ENCODE measurements at regions not wholly inside any gene's neighbourhood (a gene's known extent, or its start where the extent isn't known, plus 50 kb on each side); places are given as distances from the start of the nearest gene placed in this dataset.
"Not testable (repeated sequence)": the region's sequence is repeated elsewhere in the genome, so short reads cannot be mapped to it uniquely, and the experiment has no call there.

DNA sequence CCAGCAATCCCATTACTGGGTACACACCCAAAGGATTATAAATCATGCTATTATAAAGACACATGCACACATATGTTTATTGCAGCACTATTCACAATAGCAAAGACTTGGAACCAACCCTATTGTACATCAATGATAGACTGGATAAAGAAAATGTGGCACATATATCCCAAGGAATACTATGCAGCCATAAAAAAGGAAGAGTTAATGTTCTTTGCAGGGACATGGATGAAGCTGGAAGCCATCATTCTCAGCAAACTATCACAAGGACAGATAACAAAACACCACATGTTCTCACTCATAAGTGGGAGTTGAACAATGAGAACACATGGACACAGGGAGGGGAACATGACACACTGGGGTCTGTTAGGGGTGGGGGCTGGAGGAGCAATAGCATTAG, 177.2 kb upstream of the TBX18 start:
- ATAC-seq; DNase-seq (ENCODE audit: missing footprints); intact Hi-C loops (cut with DNase I): not testable (repeated sequence)

DNA sequence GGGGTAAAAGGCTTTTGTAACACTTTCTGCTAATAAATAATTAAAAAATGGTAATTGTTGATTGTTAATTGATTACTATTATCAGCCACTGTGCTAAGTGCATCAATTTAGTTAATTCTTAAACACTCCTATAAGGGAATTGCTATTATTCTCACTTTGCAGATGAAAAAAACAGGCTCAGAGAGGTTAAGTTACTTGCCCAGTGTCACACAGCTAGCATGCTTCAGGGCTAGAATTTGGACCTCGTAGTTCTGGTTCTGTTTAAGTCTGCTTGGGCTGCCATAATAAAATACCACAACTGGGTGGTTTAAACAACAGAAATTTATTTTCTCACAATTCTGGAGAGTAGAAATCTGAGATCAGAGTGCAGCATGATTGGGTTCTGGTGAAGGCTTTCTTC, 164.8 kb upstream of the TBX18 start:
- no peak for DNase-seq (ENCODE audit: missing footprints)

DNA sequence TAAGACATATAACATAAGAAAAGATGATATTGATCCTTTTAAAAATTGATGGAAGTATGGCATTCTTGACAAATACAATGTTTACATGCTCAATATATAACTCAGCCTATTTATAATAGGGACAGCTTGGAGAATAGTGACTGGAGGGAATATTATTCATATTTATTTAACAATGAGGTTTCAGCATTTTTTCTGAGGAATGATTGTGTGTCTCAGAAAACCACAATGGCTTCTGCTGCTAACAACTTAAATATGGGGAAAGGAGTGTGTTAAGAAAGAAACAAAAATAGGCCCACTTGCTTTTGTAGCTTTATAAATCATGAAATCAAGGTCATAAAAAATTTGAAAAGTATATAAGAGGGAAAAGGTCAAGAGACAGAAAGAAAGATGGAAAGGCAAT, 163.2 kb upstream of the TBX18 start:
- DNase-seq (ENCODE audit: missing footprints): no peak
- ATAC-seq: no peak
- intact Hi-C loops (cut with DNase I): no loop called here

More for the DNA sequence above, 164.8 kb upstream of the TBX18 start:
- intact Hi-C loops (cut with DNase I): no loop called here
- ATAC-seq: no peak

DNA sequence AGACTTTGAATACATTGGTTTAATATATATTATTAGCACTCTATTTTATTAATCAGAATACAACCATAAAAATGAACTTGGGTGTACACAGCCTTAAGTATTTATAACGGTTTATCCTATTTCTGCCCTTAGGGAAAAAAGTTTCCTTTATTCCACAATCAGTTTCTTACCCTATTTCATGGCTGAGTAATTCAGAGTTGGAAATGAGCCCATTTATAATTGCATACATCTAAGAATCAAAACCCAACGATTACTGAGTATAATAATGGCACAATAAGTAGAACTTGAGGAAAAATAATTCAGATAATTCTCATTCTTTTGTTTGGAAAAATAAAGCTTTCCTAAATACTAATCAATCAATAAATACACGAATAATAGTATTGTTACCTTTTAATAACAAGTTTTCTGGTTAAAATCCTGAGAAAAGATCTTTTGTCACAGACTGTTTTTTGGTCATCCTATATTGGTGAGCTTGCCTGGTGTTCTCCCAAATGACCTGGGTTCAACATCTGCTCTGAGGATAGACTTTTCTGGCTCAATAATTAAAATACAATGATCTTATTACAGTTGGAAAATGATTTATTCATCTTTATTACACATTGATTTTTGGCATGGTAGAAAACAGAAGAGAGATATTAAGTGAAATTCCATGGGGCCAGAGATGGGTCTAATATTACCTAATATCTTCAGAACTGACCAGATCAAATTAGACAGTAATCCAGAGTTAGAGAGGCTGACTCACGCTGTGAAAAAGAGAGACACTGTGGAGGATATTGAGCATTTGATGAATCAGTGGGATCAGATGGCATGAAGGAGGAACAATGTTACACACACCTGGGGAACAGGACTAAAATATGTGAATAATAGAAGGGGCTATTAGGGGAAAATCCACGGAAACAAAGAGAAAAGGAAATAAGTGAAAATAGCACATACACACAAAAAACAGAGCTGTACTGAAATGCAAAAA, 162.1 kb upstream of the TBX18 start:
- intact Hi-C loops (cut with DNase I): no loop called here
- DNase-seq (ENCODE audit: missing footprints) (no peak), ATAC-seq (no peak)

DNA sequence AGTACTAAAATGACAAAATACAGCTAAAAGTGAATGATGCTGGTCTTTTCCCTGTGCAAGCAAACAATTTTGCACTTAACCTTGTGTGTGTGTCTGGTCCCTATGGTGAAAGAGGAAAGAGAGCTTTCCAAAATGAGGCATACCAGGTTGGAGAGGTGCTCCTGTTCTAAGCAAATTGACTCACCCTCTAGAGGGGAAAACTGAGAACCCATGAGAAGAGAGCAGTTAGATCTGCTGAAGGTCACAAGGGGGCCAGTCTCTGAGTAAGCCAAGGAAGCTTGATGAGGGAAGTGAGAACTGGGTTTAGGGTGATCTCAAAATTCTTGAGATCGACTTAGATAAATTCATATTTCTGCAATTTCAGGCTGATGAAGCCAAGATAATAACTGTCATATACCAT, 157.5 kb upstream of the TBX18 start:
- ATAC-seq: no peak
- intact Hi-C loops (cut with DNase I): no loop called here
- DNase-seq (ENCODE audit: missing footprints): no peak

DNA sequence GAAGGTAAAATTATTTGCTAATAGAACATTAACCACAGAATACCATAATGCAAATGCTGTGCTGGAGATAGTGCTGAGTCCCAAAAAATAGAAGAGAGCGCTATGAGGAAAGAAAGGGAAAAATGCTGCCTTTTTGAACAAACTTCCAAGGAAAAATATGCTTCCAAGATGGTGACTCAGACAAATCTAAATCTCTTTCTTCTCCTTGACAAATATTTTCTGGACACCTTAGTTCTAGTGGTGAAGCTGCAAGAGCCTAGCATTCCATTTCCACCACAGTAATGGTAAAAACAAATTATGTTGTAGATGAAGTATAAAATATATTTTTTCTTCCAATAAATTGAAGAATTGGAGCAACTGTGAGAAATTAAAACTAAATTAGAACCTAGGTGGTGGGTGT, 155.6 kb upstream of the TBX18 start:
- intact Hi-C loops (cut with DNase I): no loop called here
- no peak for DNase-seq (ENCODE audit: missing footprints)
- no peak for ATAC-seq

DNA sequence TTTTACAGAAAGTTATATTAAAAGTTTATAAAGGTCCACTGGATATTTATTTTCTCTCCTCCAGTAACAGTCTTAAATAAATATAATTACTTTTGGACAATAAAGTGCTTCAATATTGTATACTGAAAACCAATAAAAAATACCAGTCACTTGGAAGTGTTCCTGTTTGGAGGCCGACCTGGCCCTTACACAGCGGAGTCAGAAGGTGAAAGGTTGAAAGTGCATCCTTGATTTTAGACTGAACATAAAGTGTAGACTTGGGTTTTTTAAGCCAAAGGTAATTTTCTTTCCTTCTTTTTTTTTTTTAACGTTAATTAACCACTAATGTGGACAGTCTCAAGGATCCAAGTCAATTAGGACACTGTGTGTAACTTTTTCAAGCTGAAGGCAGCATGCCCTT, 152.3 kb upstream of the TBX18 start:
- DNase-seq (ENCODE audit: missing footprints) (no peak), ATAC-seq (no peak)
- intact Hi-C loops (cut with DNase I): no loop called here

DNA sequence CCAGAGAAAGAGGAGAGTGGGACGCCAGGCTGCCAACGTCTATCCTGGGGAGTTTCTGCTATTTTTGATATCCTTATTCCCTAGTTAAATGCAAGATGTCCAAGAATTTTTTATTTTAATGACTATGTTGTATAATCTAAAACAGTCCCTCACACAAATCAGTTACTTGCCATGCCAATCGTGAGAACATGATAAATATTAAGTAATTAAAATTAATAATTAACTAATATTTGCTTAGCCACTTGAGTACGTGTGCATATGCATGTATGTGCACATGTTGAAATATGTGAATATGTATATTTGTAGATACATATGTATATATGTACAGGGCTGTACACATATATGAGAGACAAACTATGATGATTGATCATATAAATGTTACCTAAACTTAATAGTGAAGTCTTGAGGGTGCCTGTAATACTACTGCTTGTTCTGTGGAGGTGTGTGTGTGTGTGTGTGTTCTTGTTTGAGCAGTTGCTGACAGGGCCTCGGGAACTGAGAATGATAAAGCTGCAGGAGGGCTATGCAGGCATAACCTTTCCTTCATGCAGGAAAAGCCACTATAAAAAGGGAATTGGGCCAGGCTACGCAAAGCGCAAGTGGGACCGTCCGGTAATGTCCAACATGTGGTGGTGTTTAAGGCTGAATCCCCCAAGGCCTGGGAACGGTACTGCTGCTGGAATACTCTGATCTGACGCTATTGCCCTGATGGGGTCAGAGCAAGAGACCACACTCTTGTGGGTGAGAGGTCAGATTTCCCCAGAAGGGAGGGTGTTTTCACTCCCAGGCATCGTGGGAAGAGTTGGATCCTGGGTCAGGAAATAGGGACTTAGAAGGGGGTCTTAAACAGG, 148.3 kb upstream of the TBX18 start:
- intact Hi-C loops (cut with DNase I): no loop called here
- ATAC-seq (no peak), DNase-seq (ENCODE audit: missing footprints) (no peak)

DNA sequence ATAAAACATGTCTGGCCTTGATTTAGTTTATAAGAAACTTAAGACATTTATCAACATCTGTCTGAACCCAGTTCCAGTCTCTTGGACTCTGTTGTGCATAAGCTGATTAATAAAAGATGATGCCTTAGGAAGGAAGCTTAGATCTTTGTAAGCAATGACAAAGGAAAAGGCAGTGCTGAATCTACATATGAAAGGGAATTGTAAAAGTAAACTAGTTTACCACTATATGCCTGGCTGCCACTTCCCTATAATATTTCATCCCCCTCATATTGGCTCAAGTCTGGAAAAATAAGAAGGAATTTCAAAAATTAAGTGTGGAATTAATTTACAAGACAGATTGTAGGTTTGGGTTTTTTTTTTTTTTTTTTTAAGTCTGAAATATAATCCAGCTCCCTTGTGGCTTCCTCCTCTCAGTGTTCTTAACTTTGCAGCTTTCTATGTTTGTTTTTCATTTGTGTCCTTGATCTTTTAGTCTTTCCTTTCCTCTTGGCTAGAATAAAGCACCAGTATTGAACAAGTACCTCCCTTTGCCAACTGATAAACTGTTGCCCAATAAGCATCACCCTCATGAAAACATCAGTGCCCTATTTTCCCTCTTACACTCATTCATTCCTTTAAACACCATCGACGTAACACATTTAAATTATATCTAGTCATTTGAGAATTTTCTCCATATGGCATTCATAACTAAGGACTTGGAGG, 146.7 kb upstream of the TBX18 start:
- intact Hi-C loops (cut with DNase I): no loop called here
- DNase-seq (ENCODE audit: missing footprints) (no peak), ATAC-seq (no peak)

DNA sequence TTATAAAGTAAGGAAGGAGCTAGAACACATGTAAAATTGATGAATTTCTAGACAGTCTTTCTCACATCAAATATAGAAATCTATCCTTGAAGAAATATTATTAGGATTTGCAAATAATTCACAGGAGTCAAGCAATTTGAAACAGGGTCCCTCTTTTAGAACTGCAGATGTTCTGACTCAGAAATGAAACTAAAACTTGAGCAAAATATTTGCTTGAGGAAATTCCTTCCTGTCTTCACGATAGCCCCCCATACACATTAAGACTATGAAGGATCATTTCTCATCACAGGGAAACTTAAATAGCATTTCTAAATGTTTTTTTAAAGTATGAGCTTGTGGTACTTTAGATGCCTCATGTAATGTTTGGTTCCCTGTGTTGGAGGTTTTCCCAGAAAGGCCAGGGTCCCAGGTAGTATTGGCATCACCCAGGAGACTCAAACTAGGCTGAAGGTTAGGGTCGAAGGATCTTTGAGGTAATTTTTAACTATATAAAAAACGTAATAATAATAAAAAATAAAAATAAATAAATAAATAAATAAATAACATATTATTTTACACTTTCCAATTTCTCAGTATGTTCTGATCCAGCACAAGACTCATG, 144.0 kb upstream of the TBX18 start:
- intact Hi-C loops (cut with DNase I): no loop called here
- no peak for ATAC-seq
- DNase-seq (ENCODE audit: missing footprints): no peak

DNA sequence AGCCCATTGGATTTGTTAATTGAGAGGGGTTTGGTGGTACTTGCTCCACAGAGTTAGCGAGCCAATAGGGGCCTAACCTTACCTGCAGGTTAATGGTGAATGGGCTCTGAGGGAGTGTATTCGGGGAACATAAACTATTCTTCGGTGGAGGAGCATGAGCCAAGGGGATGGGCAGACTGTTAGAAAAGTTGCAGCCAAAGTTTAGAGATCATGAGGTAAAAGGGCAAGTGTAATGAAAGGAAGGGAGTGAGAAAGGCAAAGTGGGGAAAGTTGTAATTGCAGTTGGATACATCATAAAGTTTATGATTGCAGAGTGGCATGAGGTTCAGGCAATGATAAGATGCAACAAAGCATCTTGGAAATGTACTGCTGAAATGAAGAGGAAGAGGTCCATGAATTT, 142.1 kb upstream of the TBX18 start:
- DNase-seq (ENCODE audit: missing footprints) (no peak), ATAC-seq (no peak)
- intact Hi-C loops (cut with DNase I): no loop called here

DNA sequence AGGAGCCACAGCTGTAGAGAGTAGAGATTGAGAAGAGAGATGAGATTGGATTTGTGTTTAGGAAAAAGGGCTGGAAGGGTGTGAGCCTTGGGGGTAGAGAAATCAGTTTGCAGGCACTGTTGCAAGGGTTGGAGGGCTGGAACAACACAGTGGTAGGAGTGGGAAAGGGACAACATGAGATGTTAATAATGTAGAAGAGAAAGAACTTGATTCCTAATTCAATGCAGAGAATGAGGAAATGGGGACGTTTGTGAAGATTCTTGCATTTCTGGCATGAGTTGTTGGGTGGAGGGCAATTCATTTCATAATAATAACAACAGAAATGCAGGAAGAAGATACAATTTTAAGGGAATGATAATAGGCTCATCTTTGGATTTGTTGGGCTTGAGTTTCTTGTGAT, 141.4 kb upstream of the TBX18 start:
- no peak for DNase-seq (ENCODE audit: missing footprints)
- ATAC-seq: no peak
- intact Hi-C loops (cut with DNase I): no loop called here

DNA sequence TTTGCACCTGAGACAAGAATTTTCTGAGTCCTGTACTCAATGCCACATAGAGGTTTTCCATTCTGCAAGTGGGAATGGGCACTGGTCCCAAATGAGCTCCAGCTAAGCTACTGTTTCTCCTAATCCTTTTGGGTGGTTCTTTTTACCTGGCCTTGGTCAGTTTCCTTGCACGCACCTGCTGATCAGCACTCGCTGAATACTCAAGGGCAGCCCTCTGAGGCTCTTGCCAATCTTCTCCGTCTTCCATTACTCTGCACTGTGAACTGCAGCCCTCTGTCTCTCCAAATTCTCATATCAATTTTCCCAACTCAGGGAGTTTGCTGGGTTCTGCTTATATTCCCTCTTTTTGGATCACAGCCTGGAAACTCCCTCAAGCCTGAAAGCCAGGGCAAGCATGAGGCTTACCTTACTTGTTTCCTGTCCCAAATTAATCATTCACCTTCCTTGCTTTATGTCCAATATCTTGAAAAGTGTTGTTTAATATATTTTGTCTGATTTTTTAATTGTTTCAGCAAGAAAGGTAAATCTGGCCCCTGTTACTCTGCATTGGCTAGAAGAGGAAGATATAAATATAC, 138.0 kb upstream of the TBX18 start:
- no peak for ATAC-seq
- intact Hi-C loops (cut with DNase I): no loop called here

DNA sequence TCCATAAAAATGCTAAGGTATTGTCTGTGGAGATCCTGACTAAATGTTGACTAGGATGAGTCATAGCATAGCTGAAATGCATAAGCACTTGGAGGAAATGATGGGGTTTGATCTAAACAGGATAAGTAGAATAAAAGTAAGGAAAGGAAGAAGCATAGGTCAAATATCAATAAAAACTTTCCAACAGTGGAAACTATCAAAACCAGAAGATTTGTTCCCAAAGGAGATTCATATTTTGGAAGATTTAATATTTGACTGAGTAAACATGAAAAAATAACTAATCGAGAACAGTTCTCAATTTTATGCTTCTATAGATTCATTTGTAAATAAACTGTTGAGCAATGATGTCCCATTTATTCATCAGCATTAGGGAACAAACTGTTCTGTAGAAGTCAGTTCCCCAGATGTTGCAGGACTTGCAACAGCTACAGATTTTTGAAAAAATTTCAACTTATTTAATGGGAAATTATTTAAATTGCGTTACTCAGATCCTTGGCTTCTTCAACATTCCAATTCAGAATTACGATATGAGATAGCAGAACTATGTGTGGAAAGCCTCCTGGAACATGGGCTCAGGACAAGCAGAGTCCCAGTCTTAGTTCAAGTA, 133.7 kb upstream of the TBX18 start:
- ATAC-seq (no peak), DNase-seq (ENCODE audit: missing footprints) (no peak)
- intact Hi-C loops (cut with DNase I): no loop called here

More for the DNA sequence above, 138.0 kb upstream of the TBX18 start:
- DNase-seq (ENCODE audit: missing footprints): no peak

DNA sequence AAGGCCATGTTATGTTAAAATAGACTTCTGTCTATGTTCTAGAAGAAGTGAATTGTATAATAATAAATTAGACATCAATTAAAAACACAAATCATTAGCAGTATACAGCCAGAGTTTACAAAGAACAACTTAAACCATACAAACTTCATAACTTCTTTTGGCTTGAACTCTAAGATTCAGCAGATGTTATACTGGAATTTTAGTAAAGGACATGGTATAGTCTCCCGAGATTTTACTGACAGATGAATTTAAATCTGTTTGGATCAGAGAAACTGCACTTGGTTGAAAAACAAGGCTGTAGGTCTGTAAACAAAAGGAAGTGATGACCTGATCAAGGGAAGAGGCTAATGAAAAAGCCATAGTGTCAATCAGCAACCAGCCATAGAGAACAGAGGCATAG, 132.6 kb upstream of the TBX18 start:
- no peak for DNase-seq (ENCODE audit: missing footprints)
- ATAC-seq: no peak
- intact Hi-C loops (cut with DNase I): no loop called here

DNA sequence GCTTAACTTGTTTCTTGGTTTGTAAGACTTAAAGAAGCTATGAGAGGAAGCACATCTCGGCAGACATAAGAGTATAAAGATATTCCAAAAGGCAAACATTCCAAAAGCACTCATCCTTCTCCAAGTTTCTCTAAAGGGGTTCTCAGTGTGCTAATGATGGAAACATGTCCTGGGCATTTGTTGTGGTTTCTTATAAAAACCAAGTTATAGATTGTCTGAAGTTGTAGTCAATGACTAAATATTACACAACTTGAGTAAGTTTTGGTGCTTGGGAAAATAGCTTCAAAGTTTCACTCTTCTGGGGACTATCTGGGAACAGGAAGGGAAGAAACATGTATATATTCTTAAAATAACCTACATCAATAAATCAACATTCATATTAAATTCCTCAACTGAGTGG, 128.3 kb upstream of the TBX18 start:
- DNase-seq (ENCODE audit: missing footprints) (no peak), ATAC-seq (no peak)
- intact Hi-C loops (cut with DNase I): no loop called here

DNA sequence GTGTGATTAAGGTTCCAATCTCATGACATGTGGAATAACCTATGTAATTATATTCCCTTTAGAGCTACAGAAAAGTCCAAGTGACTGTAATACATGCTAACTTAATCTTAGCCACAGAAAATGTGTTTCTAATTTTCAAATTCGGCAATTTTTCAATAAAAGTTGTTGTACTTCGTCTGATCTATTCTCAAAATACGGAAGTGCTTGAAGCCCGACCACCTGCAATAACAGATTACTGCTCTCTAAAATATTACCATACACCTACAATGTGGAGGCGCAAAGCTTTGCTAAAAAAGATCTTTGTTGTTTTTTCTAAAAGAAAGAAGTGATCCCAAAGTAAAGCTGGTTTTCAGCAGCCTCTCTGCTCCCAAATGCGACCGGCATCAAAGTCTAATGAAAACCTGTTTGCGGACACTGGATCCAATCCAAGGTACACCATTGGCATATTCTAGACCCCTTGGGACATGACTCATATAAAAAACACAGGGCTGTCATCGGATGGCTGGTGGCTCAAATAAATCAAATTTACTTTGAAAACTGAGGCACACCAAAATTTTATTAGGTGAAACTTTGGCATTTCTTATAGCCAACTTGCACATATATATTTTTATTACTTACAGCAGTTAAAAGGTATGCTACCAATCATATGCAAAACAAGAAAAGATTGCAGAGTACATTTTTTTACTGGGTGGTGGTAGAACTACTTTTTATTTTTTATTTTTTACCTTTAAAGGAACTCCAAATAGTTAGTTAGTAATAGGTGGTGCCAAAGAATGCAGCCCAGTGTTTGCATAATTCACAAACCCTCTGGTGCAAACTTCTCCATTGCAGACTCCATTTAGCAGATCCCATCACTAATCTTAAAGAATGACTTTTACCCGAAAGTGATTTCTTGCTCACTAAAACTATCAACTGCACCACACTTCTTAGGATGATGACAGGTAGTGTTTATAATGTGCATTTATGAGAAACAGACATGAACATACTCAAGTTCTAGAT, 118.7 kb upstream of the TBX18 start:
- no peak for ATAC-seq
- intact Hi-C loops (cut with DNase I): no loop called here
- no peak for DNase-seq (ENCODE audit: missing footprints)

Data from Right ventricle myocardium inferior (tissue), 1 donor.